Fibroblast of the conjunctiva (primary cell): ENCODE measurements at regions not wholly inside any gene's neighbourhood (a gene's known extent, or its start where the extent isn't known, plus 50 kb on each side); places are given as distances from the start of the nearest gene placed in this dataset.
"Not testable (repeated sequence)": the region's sequence is repeated elsewhere in the genome, so short reads cannot be mapped to it uniquely, and the experiment has no call there.

Source experiments
- DNase-seq: peaks from one replicate; pipeline ENCODE4 v3.0.0-alpha.2; 2010; ENCODE audit warnings: low read depth

- no peak for DNase-seq
Measured at GRCh38 chr6:103893141-103893581, 966.6 kb downstream of the HACE1 start.

- no peak for DNase-seq
Measured at GRCh38 chr6:103886951-103887350, 972.8 kb downstream of the HACE1 start.

- DNase-seq = no peak
Measured at GRCh38 chr6:103885446-103885845, 974.3 kb downstream of the HACE1 start.

- DNase-seq = no peak
Measured at GRCh38 chr6:103879800-103880199, 979.9 kb downstream of the HACE1 start.

- DNase-seq = no peak
Measured at GRCh38 chr6:103875221-103875620, 984.5 kb downstream of the HACE1 start.

- no peak for DNase-seq
Measured at GRCh38 chr6:103874575-103874974, 985.1 kb downstream of the HACE1 start.

- no peak for DNase-seq
Measured at GRCh38 chr6:103872678-103873077, 987.0 kb downstream of the HACE1 start.

- DNase-seq = no peak
Measured at GRCh38 chr6:103872233-103872632, 987.5 kb downstream of the HACE1 start.

- no peak for DNase-seq
Measured at GRCh38 chr6:103870970-103871369, 988.7 kb downstream of the HACE1 start.

GRCh38 chr6:103862297-103862696 lies 997.4 kb downstream of the HACE1 start:
- no peak for DNase-seq

GRCh38 chr6:103858003-103858402 lies 1001.7 kb downstream of the HACE1 start:
- no peak for DNase-seq

- no peak for DNase-seq
Measured at GRCh38 chr6:103855750-103856149, 1004.0 kb downstream of the HACE1 start.

- no peak for DNase-seq
Measured at GRCh38 chr6:103854059-103854458, 1005.7 kb downstream of the HACE1 start.

- DNase-seq = no peak
Measured at GRCh38 chr6:103838457-103838856, 1021.3 kb downstream of the HACE1 start.

- DNase-seq = no peak
Measured at GRCh38 chr6:103826209-103826608, 1033.5 kb downstream of the HACE1 start.

- no peak for DNase-seq
Measured at GRCh38 chr6:103820148-103820547, 1039.6 kb downstream of the HACE1 start.

GRCh38 chr6:103819509-103819908 lies 1040.2 kb downstream of the HACE1 start:
- DNase-seq = no peak

GRCh38 chr6:103812970-103813369 lies 1046.7 kb downstream of the HACE1 start:
- DNase-seq = no peak

- not testable (repeated sequence) for DNase-seq
Measured at GRCh38 chr6:103801901-103802479, 1057.7 kb downstream of the HACE1 start.

GRCh38 chr6:103799971-103800670 lies 1059.6 kb downstream of the HACE1 start:
- no peak for DNase-seq

- DNase-seq = no peak
Measured at GRCh38 chr6:103798166-103798565, 1061.6 kb downstream of the HACE1 start.

GRCh38 chr6:103797738-103798137 lies 1062.0 kb downstream of the HACE1 start:
- no peak for DNase-seq

GRCh38 chr6:103791458-103791857 lies 1068.3 kb downstream of the HACE1 start:
- DNase-seq = no peak

- DNase-seq = no peak
Measured at GRCh38 chr6:103784117-103784516, 1075.6 kb downstream of the HACE1 start.
